ENCODE measurements at regions not wholly inside any gene's neighbourhood (a gene's known extent, or its start where the extent isn't known, plus 50 kb on each side); places are given as distances from the start of the nearest gene placed in this dataset.

- ATAC-seq (replicated peaks in 1 of 2), result no peak
- no peak for DNase-seq
- Mint-ChIP-seq H3K4me3 (no peak overlapping the region), H3K36me3 (ENCODE audit: insufficient read depth in 2 of 2) (no peaks in the 10 kb centered on the region), H3K27me3 (ENCODE audit: low read depth) (peaks cover 14% of the 10 kb centered on the region), H3K9me3 (no peaks in the 10 kb centered on the region), H3K27ac (no peak overlapping the region), H3K4me1 (ENCODE audit: low read depth) (no peaks in the 10 kb centered on the region)
Observed at GRCh38 chr3:130291148-130291547, 54.3 kb upstream of the COL6A5 start.

- no peak overlapping the region for H3K4me3 Mint-ChIP-seq
- H3K27ac Mint-ChIP-seq, result no peak overlapping the region
- no peak for ATAC-seq (replicated peaks in 1 of 2)
Observed at GRCh38 chr3:130293247-130293646, 52.2 kb upstream of the COL6A5 start.

More at GRCh38 chr3:130293247-130293646, 52.2 kb upstream of the COL6A5 start:
- H3K9me3 Mint-ChIP-seq, result no peaks in the 10 kb centered on the region
- DNase-seq, result no peak
- H3K4me1 Mint-ChIP-seq (ENCODE audit: low read depth), result no peaks in the 10 kb centered on the region
- peaks cover 14% of the 10 kb centered on the region for H3K27me3 Mint-ChIP-seq (ENCODE audit: low read depth)
- H3K36me3 Mint-ChIP-seq (ENCODE audit: insufficient read depth in 2 of 2), result no peaks in the 10 kb centered on the region

Data from activated T-cell treated with anti-CD3 and anti-CD28 coated beads, Interleukin-2, amount 50 U/mL, for 72 hours (primary cell).